CD4-positive, alpha-beta T cell treated with Interleukin-6 for 4 hours (primary cell): ENCODE measurements at regions not wholly inside any gene's neighbourhood (a gene's known extent, or its start where the extent isn't known, plus 50 kb on each side); places are given as distances from the start of the nearest gene placed in this dataset.

ENCODE experiments used
- DNase-seq: peaks from one replicate; pipeline ENCODE4 v3.0.0-alpha.2; 2020; ENCODE audit warnings: mixed read lengths

DNA sequence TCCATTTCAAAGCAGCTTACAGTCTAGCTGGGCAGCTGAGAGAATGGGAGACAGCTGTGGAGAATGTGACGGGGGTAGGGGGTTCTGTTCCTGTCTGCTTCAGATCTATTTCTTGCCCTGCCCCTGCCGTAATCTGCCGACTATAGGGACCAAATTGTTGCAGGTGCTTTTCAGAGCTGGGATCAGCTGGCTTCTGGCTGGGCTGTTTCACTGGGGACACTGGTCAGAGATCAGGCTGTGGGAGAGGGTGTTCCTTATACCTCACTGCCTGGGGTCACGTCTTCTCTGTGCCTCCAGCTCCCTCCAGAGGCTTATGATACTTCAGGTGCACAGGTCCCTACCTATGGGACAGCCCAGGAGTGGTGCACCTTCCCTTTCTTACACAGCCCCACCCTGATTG, 514.9 kb upstream of the GOT2 start:
- DNase-seq: no peak

DNA sequence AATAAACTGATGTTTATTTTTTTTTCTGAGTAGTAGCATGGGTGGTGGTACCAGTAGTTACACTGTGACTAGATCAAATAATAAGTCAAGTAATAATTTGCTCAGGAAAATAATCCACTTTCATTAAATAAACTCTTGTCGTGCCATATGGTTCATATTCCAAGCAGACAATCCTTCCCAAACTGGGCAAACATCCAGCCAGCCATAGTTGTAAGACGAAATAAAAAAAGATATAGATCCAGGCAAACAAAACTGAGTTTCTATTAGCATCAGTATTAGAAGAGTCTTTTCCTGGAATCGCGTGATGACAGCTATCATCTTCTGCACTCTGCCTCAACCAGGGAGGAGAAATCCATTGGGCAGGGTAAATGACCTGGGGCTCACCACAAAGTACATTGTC, 508.4 kb upstream of the GOT2 start:
- no peak for DNase-seq

DNA sequence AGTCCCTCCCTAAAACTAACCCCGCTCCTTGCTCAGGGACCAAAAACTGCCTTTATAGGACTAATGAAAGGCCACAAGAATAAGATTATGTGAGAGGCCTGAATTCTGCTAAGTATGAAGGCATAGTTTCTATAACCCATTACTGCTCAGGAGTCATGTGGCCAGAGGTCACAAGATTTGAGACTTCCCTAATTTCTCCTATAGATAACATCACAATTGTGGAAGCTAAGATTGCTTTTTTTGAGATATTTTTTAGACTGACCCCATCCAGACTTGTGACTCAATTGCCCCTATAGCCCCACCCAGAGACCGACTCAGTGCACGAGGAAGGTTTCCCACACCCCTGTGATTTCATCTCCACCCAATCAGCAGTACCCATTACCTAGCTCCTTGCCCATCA, 504.1 kb upstream of the GOT2 start:
- DNase-seq: no peak

DNA sequence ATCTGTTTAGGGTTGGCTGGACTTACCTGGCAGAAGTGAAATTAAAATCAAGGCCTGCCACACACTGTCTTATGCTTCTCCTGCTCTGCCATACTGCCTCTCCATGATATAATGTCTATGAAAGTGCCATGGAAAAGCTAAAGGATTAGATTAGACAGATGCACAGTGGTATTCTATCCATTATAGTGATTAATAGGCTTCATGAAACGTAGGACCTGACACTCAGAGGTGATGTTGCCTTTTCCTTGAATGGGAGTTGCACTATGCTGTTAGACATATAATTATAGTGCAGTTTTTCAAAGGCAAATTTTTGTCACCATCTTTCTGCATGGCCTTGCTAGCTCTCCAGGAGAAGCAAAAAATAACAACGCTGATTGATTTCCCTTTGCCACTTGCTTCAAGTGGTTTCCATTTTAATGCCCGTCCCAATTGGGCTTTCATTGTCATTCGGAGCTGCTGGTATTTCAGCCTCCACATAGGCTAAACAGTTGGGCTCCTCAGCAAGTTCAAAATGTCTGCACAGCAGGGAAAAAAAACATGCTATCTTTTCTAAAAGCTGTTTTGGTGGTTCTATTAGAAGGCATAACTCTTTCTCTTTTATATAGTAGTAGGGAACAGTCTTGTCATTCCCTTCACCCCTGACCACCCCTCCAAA, 502.8 kb upstream of the GOT2 start:
- no peak for DNase-seq

DNA sequence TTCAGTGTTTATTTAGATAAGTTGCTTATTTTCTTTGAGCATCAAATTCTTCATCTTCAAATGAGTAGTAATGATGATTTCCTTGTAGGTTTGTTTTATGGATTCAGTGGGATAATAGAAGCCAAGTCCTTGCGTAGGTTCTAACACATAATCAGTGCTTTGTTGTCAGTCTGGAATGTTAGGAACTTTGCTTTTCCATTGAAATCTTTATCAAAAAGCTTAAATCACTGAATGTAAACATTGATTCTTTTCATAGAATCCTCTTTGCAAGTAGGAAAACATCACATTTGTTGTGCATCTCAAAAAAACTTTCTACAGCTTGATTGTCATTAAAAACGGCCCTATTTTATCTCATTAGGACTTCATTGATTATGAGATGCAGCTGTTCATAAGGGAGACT, 490.3 kb upstream of the GOT2 start:
- DNase-seq: no peak

DNA sequence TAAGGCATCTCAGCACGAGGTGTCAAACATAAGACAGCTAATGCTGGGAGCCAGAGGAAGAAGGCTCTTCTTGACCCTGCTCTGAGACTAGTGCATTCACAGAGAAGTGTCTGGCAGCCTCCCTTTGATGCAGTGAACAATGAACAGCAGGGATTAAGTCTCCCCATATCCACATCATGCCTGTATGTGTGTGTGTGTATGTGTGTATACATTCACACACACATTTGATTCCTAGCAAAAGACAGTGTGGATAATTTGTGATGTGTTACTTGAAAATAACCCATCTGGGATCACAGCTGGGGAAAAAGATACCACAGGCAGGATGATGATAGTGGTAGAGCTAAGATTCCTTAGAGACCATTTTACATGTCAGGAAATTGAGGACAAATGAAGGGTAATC, 485.9 kb upstream of the GOT2 start:
- DNase-seq: no peak

DNA sequence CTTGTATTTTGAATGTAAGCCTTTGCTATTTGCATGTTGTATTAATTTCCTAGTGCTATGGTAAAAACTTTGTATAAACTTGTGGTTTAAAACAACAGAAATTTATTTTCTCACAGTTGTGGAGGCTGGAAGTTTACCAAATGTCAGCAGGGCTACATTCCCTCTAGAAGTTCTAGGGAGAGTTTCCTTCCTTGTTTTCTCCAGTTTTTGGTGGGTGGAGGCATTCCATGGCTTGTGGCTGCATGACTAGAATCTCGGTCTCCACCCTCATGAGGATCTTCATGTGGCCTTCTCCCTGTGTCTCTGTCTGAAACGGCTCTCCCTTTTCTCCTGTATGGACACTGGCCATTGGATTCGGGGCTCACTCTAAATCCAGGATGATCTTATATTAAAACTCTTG, 482.2 kb upstream of the GOT2 start:
- DNase-seq: no peak

DNA sequence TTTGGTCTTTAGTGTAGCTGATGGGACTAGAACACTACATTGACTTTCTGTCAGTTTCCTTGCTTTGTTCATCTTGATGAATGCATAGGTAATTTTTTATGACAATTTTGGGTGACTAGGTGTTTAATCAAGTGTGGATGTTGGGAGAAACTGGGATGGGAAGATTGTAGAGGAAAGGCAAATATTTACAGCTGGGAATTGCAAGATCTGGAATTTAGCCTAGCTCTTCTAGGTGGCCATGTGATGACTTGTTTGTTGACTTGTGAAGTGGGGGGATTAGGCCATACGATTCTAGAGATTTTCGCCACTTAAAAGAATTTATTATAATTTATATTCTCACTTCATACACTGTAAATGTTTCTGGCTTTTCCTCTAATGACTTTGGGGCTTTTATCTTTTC, 480.3 kb upstream of the GOT2 start:
- DNase-seq: no peak

DNA sequence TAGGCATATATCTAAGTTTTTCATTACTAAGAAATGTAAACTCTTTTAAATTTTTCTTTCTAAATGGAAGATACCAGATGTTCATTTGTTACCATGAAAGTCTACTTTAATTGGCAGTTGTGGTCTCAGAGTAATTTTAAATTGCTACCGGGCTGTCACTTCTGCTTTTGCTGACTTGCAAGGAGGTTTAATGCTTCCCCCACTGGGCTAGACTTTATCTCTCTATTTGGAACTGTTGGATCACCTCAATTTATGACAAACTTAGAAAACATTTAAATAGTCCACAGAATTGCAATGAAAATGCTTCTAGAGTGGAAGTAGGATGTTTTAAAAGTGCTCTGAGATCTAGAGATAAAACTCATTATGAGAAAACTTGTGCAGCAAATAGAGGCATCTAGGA, 479.8 kb upstream of the GOT2 start:
- no peak for DNase-seq

DNA sequence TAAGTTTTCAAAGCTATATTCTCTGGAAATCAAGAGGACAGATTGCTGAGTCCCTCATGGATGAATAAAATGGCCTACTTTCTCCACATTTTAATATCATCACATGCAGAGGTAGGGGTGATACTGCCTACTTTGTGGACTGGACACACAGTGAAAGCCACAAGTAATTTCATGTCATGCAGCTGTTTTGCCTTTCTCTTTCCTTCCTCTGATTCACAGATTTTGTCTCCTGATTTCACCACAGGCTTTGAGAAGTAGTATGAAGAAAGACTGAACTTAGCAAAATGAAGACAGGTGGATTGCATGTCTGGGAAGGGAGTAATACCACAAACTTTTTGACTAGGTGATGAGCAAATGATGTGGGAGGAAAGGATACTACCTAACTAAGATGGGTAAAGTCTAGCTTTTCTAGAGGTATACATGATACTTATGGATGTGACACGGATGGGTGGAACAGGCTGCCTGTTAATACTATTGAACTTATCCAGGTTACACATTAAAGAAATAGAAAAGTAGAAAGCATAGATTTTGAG, 478.4 kb upstream of the GOT2 start:
- no peak for DNase-seq

DNA sequence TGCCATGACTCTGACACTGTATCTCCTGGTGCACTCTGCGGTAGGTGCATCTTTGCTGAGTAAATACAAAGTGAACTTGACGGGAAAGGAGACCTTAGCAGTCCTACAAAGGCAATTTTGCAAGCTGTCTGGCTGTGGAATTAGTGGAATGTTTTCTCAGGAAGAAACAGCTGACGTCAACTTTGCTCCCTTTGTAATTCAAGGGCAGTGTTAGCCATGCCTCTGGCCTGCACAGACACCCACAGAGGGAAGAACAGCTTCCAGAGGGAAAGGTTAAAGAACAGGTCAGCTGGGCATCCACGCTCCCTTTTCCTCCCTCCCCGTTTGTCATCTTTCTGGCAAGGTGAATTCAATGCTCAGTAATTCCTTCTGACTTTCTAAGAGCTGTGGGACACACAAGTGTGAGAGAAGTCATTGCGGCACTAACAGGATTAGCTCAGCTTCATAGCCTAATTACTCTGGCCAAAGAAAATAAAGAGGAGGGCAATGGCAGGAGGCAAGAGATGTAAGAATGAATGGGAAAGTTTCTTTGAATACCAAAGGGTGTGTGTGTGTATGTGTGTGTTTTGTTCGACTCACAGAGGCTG, 476.9 kb upstream of the GOT2 start:
- DNase-seq: no peak

DNA sequence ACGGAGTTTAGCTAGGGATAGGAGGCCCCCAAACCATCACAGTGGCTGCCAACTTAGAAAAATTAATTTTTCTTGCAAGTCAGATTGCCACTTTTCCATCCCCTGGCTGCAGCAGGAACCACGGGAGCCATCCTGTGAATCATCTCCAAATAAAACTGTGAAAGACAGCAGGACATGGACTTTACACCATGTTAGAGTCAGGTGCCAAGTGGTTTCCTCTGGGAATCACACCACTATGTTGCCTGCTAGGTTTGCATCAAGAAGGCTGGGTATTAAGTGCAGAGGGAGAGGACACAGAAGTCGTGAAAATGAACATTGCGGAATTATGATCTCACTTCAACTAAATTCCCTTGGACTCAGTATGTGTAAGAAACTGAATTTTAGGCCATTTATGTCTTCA, 471.3 kb upstream of the GOT2 start:
- no peak for DNase-seq

DNA sequence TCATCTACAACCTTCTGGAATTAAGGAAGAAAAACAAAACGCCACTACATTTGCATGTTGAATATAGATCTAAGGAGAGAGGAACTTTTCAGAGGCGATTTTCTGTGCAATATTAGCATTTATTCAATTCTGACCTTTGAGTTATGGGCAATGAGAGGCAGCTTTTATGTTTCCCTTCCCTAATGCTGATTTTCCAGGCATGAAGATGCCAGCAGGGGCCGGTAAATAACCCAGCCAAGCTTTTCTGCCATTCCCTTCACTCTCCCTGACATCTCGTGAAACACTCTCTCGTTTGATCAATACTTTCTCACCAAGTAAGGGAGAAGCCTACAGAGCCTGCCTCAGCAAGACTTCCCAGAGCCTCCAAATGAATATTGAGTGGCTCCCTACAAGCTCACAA, 470.5 kb upstream of the GOT2 start:
- no peak for DNase-seq

DNA sequence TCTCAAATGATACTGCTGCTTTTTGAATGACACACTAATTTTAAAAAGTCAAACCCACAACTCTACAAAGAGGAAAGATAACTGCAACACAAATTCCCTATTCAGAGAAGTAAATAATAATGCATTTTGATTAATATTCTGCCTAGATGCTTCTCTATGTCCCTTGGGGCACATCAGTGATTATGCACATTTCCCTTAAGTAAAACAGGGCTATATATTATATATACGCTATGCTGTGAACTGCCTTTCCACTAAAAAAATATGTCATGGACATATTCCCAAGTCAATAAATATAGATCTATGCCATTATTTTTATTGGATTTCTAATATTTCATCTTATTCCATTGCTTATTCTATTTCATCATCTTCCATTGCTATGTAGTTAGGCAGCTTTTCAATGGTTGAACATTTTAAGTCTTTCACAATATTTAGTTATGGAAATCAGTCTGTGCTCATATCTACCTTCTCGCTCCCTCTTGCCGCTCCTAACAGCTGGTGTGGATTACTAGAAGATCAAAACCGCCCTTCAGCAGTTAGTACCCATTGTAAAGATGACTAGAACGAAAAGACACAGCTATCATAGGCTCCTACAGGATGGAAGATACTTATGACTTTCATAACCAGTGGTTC, 468.2 kb upstream of the GOT2 start:
- no peak for DNase-seq

DNA sequence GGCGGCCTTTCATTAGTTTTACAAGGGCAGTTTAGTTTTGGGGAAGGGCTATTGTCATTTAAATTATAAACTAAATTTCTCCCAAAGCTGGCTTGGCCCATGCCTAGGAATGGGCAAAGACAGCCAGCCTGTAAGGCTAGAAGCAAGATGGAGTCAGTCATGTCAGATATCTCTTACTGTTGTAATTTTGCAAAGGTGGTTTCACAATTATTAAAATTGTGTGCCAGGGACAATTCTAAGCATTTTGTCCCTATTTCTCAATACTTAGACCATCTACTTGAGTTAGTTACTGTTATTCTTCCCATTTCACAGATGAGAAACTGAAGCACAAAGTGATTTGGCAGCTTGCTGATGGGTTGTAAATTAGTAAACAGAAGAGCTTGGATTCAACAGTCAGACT, 467.7 kb upstream of the GOT2 start:
- no peak for DNase-seq

DNA sequence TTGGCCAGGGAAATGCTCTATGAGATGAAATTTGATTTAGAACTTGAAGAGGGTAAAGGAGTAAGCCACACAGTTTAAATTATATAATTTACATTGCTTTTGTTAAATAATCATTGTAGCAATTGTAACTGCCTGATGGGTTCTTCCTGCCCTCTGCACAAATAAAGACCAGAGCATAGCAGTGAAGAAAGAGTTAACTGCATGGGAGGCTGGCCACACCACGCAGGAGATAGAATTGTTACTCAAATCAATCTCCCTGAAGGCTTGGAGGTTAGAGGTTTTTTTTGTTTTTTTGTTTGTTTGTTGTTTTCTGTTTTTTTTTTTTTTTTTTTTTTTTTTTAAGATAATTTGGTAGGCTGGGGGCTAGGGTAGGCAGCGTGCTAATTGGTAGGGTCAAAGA, 467.0 kb upstream of the GOT2 start:
- DNase-seq: no peak

DNA sequence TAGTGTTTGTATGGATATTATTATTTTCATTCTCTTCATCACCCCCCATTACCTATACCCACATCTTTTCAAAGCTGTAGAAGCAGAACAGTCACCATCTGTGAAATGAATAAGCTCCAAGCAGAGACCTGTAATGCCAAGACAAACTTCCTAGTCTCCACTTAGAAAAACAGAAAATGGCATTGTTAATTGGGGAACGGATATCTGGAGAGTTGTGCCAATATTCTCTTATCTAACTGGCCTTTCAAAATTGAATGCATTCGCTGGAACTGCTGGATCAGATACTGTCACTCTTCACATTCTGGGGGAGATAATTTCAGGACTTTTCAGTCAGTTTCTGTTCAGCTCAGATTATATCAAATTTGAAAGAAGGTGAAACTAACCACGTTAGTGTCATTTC, 464.4 kb upstream of the GOT2 start:
- DNase-seq: no peak

DNA sequence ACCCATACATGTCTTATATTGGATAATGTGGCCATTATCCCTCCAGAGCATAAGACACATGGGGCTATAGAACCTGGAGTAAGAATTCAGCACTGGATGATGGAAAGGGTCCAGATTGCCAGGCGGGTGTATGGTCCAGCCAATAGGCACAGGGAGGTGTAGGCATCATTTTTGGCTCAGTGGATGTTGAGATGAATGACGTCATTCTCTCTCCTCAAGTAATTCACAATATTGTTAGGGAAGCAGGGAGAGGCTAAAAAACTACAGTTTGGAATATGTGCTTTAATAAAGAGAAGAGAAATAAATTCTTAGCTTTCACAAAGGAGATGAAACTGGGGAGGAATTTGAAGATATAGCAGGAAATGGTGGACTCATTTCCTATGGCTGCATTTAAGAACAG, 461.1 kb upstream of the GOT2 start:
- DNase-seq: no peak

DNA sequence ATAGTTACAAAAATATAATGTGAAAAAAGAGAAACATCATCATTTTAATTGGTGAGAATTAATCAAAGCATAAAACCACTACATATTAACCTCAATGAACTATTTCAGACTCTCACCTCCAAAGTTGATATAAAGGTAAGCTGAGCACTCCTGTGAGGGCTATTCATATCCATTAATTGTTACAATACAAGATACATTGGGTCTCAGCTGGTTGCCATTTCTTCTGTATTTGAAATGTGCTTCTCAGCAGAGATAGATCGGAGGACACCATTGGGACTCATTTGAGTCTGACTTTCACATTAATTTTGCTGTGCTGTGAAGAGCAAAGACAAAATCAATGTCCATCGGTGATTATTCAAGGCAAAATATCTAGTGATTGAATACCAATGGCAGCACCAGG, 459.5 kb upstream of the GOT2 start:
- DNase-seq: no peak

DNA sequence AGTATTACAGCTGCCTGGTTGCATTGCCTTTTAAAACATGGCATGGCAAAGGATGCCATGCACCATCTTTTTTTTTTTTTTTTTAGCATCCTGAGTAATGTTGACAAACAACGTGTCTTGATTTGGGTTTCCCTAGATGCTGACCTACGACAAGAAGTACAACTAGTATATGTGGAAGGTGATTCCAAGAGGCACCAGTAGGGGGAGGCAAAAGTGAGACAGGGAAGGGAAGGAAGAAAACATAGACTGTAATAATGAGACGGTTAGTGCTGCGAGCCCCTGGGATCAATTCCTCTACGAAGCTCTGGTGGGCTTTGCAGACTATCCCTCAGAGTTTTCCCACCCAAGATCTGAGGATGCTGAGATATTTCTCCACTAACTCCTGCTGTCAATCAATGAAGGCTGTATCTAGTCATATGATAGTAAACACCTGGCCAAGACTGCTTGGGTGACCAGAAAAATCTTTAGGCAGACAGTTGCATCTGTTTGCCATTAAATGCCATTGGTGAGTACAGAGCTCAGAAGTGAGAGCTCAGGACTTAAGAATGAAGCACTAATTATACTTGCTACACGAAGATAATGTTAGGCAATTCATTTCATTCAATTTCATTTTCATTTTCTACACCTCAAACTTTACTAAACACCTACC, 458.6 kb upstream of the GOT2 start:
- DNase-seq: peak; percentile 3

DNA sequence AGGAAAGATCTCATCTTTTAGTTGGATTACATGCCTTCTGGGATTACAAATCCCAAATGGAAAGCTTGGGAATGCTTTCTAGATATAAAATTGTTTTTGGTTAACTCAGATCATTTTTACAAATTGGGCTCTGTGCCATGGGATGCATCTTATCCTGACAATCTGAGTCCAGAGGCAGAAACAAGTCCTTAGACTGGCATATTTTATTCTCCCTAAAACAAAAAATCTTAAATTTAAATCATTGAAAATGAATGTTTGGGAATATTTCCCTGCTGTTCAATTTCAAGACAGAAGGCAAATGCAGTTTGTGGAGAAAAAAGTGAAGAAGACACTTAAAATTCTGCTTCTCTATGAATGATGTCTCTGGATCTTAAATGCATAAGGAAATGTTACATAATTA, 456.6 kb upstream of the GOT2 start:
- no peak for DNase-seq

DNA sequence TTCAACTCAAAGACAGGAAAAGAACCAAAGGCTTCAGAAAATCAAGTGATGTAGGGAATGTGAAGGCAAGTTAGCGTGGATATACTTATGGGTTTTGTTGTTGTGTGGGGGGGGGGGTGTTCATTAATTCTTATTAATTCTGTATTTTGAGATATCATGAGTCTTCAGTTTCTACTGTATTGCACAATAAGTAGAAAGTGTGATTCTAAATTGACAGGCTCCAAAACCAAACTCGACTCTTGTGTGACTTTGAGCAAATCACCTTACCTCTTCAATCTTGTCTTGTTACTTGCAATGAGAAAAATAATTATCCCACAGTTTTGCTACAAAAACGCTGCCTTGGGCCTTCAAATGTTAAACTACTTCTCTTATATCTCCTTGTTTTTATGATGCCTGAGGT, 453.9 kb upstream of the GOT2 start:
- DNase-seq: no peak

DNA sequence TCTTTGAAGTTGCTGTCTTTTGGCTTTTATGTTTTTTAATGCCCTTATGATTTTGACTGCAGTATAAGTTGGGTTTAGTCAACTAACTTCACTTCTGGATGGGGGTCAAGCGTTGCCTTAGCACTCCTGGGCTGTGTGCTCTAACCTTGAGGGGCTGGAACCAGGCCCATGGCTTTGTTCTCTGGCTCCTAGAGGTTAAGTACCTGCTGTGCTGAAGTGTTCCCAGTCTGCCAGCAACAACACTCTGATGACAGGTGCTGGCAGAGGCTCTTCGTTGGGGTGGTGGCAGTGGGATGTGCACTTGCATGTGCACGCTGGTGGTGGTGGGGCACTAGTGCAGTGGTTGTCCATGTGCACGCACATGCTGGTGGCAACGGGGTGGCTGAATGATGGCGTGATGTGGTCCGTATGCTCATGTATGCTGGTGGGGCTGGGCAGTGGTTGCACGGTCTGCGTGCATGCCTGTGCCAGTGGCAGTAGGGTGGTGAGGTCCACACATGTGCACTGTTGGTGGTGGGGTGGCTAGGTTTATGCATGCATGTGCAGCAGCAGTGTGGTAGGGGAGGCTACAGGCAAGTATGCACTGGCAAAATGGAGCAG, 447.8 kb upstream of the GOT2 start:
- no peak for DNase-seq

DNA sequence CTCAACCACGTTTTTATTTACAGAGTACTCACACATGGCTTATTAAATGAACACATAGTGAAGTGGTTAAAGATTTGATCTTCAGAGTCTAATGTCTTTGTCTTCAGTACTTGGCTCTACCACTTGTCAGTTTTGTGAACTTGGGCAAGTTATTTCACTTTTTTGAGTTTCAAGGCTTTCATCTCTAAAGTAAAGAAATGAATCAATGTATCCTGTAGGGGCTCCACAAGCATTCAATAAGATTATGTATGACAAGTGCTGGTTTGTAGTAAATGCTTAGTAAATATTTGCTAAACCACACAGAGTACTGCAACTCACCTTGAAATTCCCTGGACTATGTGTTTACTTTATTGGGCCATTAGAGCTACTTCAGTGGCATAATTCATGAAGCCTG, 446.0 kb upstream of the GOT2 start:
- DNase-seq: no peak
